Neural cell (in vitro differentiated cells): ENCODE measurements at regions not wholly inside any gene's neighbourhood (a gene's known extent, or its start where the extent isn't known, plus 50 kb on each side); places are given as distances from the start of the nearest gene placed in this dataset.
"Not testable (repeated sequence)": the region's sequence is repeated elsewhere in the genome, so short reads cannot be mapped to it uniquely, and the experiment has no call there.

Source experiments
- CTCF ChIP-seq: fragments of 450-650 bp; IDR thresholded peaks from 2 replicates; pipeline ENCODE4 v1.5.1; 2014; ENCODE audit warnings: antibody characterized with exemption, mild to moderate bottlenecking, moderate library complexity; ENCODE audit not compliant: poor library complexity, severe bottlenecking
- EP300 ChIP-seq: fragments of 450-650 bp; conservative IDR thresholded peaks from 2 replicates; pipeline ENCODE4 v1.6.1; 2014; ENCODE audit warnings: antibody characterized with exemption, mild to moderate bottlenecking, moderate library complexity; ENCODE audit not compliant: poor library complexity, severe bottlenecking
- REST ChIP-seq: IDR thresholded peaks from 2 replicates; pipeline ENCODE4 v1.6.1; 2012; ENCODE audit warnings: borderline replicate concordance

GRCh38 chr4:104002318-104002717 is 282.5 kb upstream of the TACR3 start:
- TF ChIP-seq CTCF, EP300, REST: not testable (repeated sequence)
